GM21717 (cell line): ENCODE measurements at regions not wholly inside any gene's neighbourhood (a gene's known extent, or its start where the extent isn't known, plus 50 kb on each side); places are given as distances from the start of the nearest gene placed in this dataset.

Source experiments
- ATAC-seq: cut with Tn5 transposase; IDR thresholded peaks from one replicate; pipeline ENCODE4 v1.9.1; 2021; ENCODE audit warnings: mild to moderate bottlenecking, moderate library complexity; ENCODE audit not compliant: unreplicated experiment

- ATAC-seq, result no peak
These were observed 59.4 kb upstream of the UCN3 start for GRCh38 chr10:5305374-5305773.

DNA sequence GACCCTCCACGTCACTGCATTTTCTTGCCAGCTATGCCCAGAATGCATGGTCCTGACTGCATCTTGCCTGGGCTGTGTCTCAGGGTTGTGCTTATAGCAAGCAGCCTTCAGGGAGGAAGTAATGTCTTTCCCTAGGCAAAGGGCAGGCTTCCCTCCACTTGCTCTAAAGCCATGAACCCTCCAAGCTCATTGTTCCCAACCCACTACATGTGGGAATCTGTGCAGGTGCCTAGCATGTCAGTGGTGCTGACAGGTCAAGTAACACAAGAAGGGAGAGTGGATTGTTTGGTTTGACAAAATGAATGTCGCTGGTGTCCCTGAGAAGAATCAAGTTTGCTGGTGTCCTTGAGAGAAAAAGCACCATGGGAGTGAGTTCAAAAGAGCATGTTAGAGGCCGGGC lies 53.9 kb upstream of the UCN3 start:
- no peak for ATAC-seq

DNA sequence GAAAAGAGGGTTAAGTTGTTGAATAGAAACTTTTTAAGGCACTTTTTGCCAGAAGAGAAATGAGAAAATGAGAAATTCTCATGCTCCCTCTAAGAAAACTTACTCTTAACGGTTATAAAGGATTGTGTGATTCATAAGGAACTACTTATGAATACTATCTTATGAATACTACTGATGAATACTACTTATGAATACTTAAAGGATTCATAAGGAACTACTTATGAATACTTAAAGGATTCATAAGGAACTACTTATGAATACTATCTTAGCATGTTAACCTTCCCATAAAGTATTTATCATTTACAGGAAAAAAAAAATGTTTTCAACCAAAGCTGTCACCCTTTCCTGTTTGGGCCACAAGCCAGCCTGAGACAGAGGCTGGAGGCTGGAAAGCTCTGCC lies 53.1 kb upstream of the UCN3 start:
- ATAC-seq, result no peak

- no peak for ATAC-seq
These were observed 49.9 kb upstream of the UCN3 start for GRCh38 chr10:5314840-5315239.
